ENCODE measurements at regions not wholly inside any gene's neighbourhood (a gene's known extent, or its start where the extent isn't known, plus 50 kb on each side); places are given as distances from the start of the nearest gene placed in this dataset.

DNA sequence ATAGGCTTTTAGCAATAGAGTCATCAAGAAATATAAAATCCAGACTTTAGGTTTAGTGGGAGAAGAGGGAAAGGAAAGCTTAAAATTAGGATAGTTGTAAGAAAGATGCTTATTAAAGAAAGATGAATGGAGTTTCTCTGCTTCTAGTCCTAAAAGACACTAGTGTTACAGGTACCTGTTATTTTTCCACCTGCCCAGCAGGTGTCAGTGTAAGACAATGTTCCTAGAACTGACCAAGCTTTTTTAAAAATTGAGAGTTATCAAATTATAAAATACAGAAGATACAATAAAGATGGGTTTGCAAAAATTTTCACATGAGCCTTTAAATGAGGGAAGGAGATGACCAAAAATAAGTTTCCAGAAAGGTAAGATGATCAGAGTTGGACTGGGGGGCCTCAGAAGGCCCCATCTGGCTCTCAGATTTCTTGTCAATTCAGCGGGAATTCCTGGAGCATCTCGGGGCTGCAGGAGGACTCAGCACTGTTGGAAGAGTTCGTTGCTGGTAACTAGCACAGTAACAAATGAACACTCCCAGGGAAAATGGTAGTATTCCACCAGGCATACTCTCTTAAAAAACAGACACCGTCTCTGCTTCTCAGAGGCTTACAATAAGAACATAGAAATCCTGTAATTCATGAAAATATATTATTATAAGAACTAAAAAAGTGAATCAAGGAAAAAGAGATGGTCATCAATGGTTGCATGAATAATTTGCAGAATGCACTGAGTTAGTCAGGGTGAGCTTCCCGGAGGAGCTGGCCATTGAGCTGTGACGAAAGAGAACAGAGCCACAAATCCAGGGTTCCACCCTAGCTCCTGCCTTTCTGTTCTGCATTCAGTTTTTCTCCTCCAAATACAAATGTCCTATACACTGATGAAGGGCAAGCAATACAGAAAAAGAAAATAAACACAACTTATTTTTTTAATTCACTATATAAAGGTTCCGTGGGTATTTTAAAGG is 71.8 kb upstream of the PIK3CG start:
- Histone ChIP-seq H3K9me3 (no peaks in the 10 kb centered on the region), H3K4me1 (no peaks in the 10 kb centered on the region), H3K27me3 (ENCODE audit: insufficient read depth in 3 of 3, low read length in 2 of 3) (no peaks in the 10 kb centered on the region), H3K36me3 (ENCODE audit: insufficient read depth in 1 of 2, low read depth in 1 of 2) (no peaks in the 10 kb centered on the region), H3K27ac (no peak overlapping the region), H3K4me3 (no peak overlapping the region)
- TF ChIP-seq, protein P1, sequence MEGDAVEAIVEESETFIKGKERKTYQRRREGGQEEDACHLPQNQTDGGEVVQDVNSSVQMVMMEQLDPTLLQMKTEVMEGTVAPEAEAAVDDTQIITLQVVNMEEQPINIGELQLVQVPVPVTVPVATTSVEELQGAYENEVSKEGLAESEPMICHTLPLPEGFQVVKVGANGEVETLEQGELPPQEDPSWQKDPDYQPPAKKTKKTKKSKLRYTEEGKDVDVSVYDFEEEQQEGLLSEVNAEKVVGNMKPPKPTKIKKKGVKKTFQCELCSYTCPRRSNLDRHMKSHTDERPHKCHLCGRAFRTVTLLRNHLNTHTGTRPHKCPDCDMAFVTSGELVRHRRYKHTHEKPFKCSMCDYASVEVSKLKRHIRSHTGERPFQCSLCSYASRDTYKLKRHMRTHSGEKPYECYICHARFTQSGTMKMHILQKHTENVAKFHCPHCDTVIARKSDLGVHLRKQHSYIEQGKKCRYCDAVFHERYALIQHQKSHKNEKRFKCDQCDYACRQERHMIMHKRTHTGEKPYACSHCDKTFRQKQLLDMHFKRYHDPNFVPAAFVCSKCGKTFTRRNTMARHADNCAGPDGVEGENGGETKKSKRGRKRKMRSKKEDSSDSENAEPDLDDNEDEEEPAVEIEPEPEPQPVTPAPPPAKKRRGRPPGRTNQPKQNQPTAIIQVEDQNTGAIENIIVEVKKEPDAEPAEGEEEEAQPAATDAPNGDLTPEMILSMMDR (IDR thresholded peaks at IDR 0.05) = peak; percentile 61
- ATAC-seq = peak in 1 of 4 donors; percentile 59
- 51 to 53% (median 52%) methylated on average over 7 of the region's 7 CpGs for WGBS, 3 donors
- no peak for DNase-seq
- intact Hi-C loops (cut with DNase I) = loop anchor here (5.0 to 10.0 kb wide), 2 partner anchors 262 to 359 kb away; no protein-coding TSS in a partner anchor

DNA sequence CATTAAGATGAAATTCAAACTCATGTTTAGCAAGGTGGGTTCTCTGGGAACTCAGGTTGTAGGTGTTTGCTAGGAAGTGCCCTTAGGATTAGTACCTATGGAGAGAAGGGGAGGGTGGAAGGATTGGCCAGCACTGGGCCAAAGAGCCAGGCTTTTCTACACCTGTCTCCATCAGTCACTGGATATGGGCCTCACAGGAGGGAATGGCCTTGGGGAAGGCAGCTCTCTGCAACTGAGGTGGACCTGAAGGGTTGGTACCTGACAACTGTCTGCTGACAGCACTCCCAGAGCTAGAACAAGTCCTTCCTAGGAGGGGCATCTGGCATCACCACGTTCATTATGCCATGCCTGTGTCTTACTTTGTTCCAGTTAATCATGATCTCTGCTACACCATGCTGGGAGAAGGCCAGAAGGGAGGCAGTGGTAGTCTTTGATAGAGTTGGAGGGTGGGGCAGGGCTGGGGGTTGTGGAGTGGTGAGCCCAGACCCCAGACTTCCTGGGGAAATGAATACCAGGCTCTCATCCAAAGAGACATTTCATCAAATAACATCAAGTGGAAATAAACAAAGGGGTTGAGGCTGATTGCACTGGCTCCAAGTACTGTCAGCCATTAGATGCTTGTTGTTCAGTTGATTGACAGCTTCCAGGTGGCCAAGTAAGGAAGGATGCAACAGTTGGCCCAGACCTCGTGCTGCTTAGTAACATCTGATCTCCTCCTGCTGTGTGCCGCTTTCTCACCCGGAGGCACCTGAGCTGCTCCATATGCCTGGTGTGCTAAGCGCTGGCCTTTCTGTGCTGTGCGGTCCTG is 70.6 kb upstream of the PIK3CG start:
- no peak for DNase-seq
- Histone ChIP-seq H3K36me3 (ENCODE audit: insufficient read depth in 1 of 2, low read depth in 1 of 2) (no peaks in the 10 kb centered on the region), H3K27ac (no peak overlapping the region), H3K4me3 (no peak overlapping the region), H3K9me3 (no peaks in the 10 kb centered on the region), H3K27me3 (ENCODE audit: insufficient read depth in 3 of 3, low read length in 2 of 3) (no peaks in the 10 kb centered on the region), H3K4me1 (no peaks in the 10 kb centered on the region)
- intact Hi-C loops (cut with DNase I) = loop anchor here (5.0 to 10.0 kb wide), 2 partner anchors 260 to 358 kb away; no protein-coding TSS in a partner anchor
- WGBS, 3 donors = 52 to 54% (median 53%) methylated on average over 6 of the region's 6 CpGs
- TF ChIP-seq, protein P1 (IDR thresholded peaks at IDR 0.05) = no peak
- peak in 1 of 4 donors; percentile 71 for ATAC-seq

DNA sequence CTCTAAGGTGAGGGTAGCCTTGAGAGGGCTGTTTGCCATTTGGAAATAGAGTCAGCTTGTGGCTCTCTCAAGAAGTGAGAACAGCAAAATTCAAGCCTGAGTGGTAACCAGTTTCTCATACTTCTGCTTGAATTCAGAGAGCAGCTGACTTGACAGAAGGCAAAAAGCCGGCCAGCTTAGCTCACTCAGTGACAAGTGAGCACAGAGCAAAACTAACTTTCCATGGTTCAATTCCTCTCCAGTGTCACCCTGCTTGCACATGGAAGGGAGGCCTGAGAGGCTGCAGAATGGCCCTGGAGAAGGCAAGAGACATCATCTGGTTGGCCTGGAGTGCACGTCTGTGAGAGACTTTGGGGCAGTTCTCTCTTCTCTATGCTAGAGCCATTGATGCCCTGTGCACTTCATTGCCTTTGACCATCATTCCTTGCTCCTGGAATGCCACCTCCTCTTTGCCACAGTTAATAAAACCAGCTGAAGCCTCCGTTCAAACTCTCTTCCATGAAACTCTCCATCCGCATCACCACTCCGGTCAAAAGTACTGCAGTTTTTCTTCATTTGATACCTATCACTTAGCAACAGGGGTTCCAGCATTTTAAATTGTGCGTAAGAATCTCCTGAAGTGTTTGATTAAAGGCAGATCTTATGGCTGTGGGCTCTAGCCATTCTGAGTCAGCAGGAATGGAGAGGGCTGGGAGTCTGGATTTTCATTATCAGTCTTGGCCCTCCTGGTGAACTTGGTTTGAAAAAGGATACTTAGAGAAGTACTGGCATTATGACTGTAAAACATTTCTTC is 69.8 kb upstream of the PIK3CG start:
- intact Hi-C loops (cut with DNase I) = loop anchor here in 1 of 2 donors (10.0 kb wide), 1 partner anchor 260 kb away; no protein-coding TSS in a partner anchor
- no peaks in the 10 kb centered on the region for H3K4me1 ChIP-seq
- DNase-seq = no peak
- H3K36me3 ChIP-seq (ENCODE audit: insufficient read depth in 1 of 2, low read depth in 1 of 2) = no peaks in the 10 kb centered on the region
- WGBS, 3 donors = 81 to 85% (median 84%) methylated on average over 6 of the region's 6 CpGs
- ATAC-seq = no peak
- no peaks in the 10 kb centered on the region for H3K9me3 ChIP-seq
- no peak overlapping the region for H3K4me3 ChIP-seq
- H3K27me3 ChIP-seq (ENCODE audit: insufficient read depth in 3 of 3, low read length in 2 of 3) = no peaks in the 10 kb centered on the region
- TF ChIP-seq, protein P1 (IDR thresholded peaks at IDR 0.05) = no peak
- H3K27ac ChIP-seq = no peak overlapping the region

DNA sequence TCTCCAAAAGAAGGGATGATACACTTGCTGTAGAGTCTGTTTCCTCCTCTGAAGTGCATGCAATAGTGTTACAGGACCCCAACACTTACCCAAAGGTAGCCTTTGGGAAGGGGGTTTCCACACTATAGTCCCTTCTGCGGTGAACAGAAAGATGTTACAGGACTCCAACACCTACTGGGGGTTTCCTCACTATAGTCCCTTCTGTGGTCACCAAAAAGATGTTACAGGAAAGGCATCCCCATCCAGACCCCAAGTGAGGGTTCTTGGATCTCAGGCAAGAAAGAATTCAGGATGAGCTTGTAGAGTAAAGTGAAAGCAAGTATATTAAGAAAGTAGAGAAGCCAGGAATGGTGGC is 69.2 kb upstream of the PIK3CG start:
- intact Hi-C loops (cut with DNase I) = loop anchor here in 1 of 2 donors (10.0 kb wide), 1 partner anchor 259 kb away; no protein-coding TSS in a partner anchor
- H3K9me3 ChIP-seq = no peaks in the 10 kb centered on the region
- ATAC-seq = no peak
- TF ChIP-seq, protein P1 (IDR thresholded peaks at IDR 0.05) = no peak
- H3K4me3 ChIP-seq = no peak overlapping the region
- no peaks in the 10 kb centered on the region for H3K4me1 ChIP-seq
- H3K27ac ChIP-seq = no peak overlapping the region
- no peak for DNase-seq
- no peaks in the 10 kb centered on the region for H3K36me3 ChIP-seq (ENCODE audit: insufficient read depth in 1 of 2, low read depth in 1 of 2)
- H3K27me3 ChIP-seq (ENCODE audit: insufficient read depth in 3 of 3, low read length in 2 of 3) = no peaks in the 10 kb centered on the region
- WGBS, 3 donors = 44 to 96% (median 49%) methylated on average over 1 of the region's 1 CpG
